IPS-NIHi11 (cell line): ENCODE measurements at regions not wholly inside any gene's neighbourhood (a gene's known extent, or its start where the extent isn't known, plus 50 kb on each side); places are given as distances from the start of the nearest gene placed in this dataset.

Experiments
- DNase-seq: peaks from one replicate; pipeline ENCODE4 v3.0.0; 2012; ENCODE audit warnings: mixed read lengths, low spot score

- no peak for DNase-seq
Observed at GRCh38 chr6:29999416-29999815, 57.1 kb downstream of the HLA-A start.

GRCh38 chr6:30000156-30000791 is 57.9 kb downstream of the HLA-A start:
- no peak for DNase-seq

GRCh38 chr6:30002871-30003270 is 58.2 kb upstream of the POLR1H start:
- DNase-seq: no peak

- DNase-seq: no peak
Observed at GRCh38 chr6:30005482-30005881, 55.6 kb upstream of the POLR1H start.

- DNase-seq: peak; percentile 16
Observed at GRCh38 chr6:30006170-30007131, 54.6 kb upstream of the POLR1H start.

GRCh38 chr6:30007132-30007764 is 53.8 kb upstream of the POLR1H start:
- DNase-seq: peak; percentile 46

GRCh38 chr6:30009113-30009512 is 52.0 kb upstream of the POLR1H start:
- no peak for DNase-seq
